ENCODE measurements at regions not wholly inside any gene's neighbourhood (a gene's known extent, or its start where the extent isn't known, plus 50 kb on each side); places are given as distances from the start of the nearest gene placed in this dataset.

DNA sequence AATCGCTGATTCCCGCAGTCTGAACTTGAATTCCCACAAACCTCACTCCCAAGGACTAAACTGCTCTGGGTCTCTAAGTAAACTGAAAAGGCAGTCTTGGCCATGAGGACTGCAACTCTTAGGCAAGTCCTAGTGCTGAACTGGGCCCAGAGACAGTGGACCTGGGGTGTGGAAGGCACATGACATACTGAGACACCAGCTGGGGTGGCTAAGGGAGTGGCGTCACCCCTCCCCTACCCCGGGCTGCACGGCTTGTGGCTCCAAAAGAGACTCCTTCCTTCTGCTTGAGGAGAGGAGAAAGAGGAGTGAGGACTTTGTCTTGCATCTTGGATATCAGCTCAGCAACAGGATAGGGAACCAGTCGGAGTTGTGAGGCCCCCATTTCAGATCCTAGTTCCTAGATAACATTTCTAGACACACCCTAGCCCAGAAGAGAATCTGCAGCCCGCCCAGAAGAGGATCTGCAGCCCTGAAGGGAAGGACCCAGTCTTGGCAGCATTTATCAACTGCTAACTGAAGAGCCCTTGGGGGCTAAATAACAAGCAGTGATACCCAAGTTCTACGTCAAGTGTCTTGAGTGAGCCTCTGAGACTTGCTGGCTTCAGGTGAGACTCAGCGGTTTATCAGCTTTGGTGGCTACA, 110.7 kb upstream of the C3orf80 start:
- Histone ChIP-seq H3K4me3 (ENCODE audit: low read depth, low read length) (no peak overlapping the region), H3K4me1 (no peaks in the 10 kb centered on the region), H3K9me3 (no peaks in the 10 kb centered on the region), H3K27me3 (replicated peaks; ENCODE audit: control insufficient read depth, insufficient read depth, low read length) (no peaks in the 10 kb centered on the region), H3K36me3 (ENCODE audit: control insufficient read depth, insufficient read depth, low read length) (no peaks in the 10 kb centered on the region)
- no peak for DNase-seq
- Mint-ChIP-seq H3K27ac (ENCODE audit: unreplicated experiment) (no peak overlapping the region), H3K27me3 (ENCODE audit: insufficient read depth, unreplicated experiment) (peaks cover 5% of the 10 kb centered on the region), H3K4me3 (ENCODE audit: unreplicated experiment) (no peak overlapping the region), H3K9me3 (ENCODE audit: unreplicated experiment) (no peaks in the 10 kb centered on the region), H3K36me3 (ENCODE audit: insufficient read depth, unreplicated experiment) (no peaks in the 10 kb centered on the region), H3K4me1 (ENCODE audit: low read depth, unreplicated experiment) (no peaks in the 10 kb centered on the region)
- CTCF ChIA-PET = interaction anchor here (0.7 kb wide), 1 partner anchor 22 kb away, joined by 3 read pairs; no protein-coding TSS in a partner anchor
- intact Hi-C loops (cut with micrococcal nuclease; ENCODE audit: unreplicated experiment) = no loop called here
- POLR2A ChIA-PET = no interaction called here
- TF ChIP-seq, protein P1, sequence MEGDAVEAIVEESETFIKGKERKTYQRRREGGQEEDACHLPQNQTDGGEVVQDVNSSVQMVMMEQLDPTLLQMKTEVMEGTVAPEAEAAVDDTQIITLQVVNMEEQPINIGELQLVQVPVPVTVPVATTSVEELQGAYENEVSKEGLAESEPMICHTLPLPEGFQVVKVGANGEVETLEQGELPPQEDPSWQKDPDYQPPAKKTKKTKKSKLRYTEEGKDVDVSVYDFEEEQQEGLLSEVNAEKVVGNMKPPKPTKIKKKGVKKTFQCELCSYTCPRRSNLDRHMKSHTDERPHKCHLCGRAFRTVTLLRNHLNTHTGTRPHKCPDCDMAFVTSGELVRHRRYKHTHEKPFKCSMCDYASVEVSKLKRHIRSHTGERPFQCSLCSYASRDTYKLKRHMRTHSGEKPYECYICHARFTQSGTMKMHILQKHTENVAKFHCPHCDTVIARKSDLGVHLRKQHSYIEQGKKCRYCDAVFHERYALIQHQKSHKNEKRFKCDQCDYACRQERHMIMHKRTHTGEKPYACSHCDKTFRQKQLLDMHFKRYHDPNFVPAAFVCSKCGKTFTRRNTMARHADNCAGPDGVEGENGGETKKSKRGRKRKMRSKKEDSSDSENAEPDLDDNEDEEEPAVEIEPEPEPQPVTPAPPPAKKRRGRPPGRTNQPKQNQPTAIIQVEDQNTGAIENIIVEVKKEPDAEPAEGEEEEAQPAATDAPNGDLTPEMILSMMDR (IDR thresholded peaks at IDR 0.05; ENCODE audit: insufficient read depth in 1 of 2, low read depth in 1 of 2, low read length in 1 of 2, severe bottlenecking in 1 of 2, unreplicated experiment in 1 of 2) = no peak
- no TSS peak for BruUV-seq (replicated peaks)

DNA sequence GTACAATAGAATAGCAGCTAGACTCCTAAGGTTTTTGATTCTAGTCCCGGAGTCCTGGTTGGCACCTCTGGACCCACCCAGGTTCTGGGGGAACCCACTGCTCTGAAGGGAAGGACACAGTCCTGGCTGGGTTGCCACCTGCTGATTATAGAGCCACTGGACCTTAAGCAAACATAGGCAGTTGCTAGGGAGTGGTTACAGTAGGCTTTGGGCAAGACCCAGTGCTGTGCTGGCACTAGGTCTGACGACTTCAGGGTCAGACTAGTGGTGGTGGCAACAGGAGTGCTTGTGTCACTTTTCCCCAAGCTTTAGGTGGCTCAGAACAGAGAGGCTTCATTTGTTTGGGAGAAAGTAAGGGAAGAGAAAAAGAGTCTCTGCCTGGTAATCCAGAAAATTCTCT, 109.8 kb upstream of the C3orf80 start:
- Mint-ChIP-seq H3K4me1 (ENCODE audit: low read depth, unreplicated experiment) (no peaks in the 10 kb centered on the region), H3K4me3 (ENCODE audit: unreplicated experiment) (no peak overlapping the region), H3K27ac (ENCODE audit: unreplicated experiment) (no peak overlapping the region), H3K27me3 (ENCODE audit: insufficient read depth, unreplicated experiment) (peaks cover 5% of the 10 kb centered on the region), H3K36me3 (ENCODE audit: insufficient read depth, unreplicated experiment) (no peaks in the 10 kb centered on the region), H3K9me3 (ENCODE audit: unreplicated experiment) (peaks cover 6% of the 10 kb centered on the region)
- POLR2A ChIA-PET = no interaction called here
- DNase-seq = no peak
- no peaks in the 10 kb centered on the region for H3K4me1 ChIP-seq
- no peaks in the 10 kb centered on the region for H3K36me3 ChIP-seq (ENCODE audit: control insufficient read depth, insufficient read depth, low read length)
- CTCF ChIA-PET = interaction anchor here (0.7 kb wide), 1 partner anchor 21 kb away, joined by 3 read pairs; no protein-coding TSS in a partner anchor
- TF ChIP-seq, protein P1 (IDR thresholded peaks at IDR 0.05; ENCODE audit: insufficient read depth in 1 of 2, low read depth in 1 of 2, low read length in 1 of 2, severe bottlenecking in 1 of 2, unreplicated experiment in 1 of 2) = no peak
- no TSS peak for BruUV-seq (replicated peaks)
- H3K4me3 ChIP-seq (ENCODE audit: low read depth, low read length) = no peak overlapping the region
- no peaks in the 10 kb centered on the region for H3K9me3 ChIP-seq
- H3K27me3 ChIP-seq (replicated peaks; ENCODE audit: control insufficient read depth, insufficient read depth, low read length) = no peaks in the 10 kb centered on the region
- intact Hi-C loops (cut with micrococcal nuclease; ENCODE audit: unreplicated experiment) = no loop called here

DNA sequence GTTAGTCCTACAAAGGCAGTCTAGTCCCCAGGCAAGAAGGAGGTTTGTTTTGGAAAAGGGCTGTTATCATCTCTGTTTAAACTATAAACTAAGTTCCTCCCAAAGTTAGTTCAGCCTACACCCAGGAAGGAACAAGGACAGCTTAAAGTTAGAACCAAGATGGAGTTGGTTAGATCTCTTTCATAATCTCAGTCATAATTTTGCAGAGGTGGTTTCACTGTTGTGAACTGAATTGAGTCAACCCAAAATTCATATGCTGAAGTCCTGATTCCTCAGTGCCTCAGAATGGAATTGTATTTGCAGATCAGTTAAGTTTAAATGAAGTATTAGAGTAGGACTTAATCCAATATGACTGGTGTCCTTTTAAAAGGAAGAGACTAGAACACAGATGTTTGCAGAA, 101.0 kb upstream of the C3orf80 start:
- intact Hi-C loops (cut with micrococcal nuclease; ENCODE audit: unreplicated experiment) = no loop called here
- H3K4me3 Mint-ChIP-seq (ENCODE audit: unreplicated experiment) = no peak overlapping the region
- no peak overlapping the region for H3K27ac Mint-ChIP-seq (ENCODE audit: unreplicated experiment)
- no TSS peak for BruUV-seq (replicated peaks)
- H3K36me3 Mint-ChIP-seq (ENCODE audit: insufficient read depth, unreplicated experiment) = no peaks in the 10 kb centered on the region
- H3K4me1 Mint-ChIP-seq (ENCODE audit: low read depth, unreplicated experiment) = peaks cover 25% of the 10 kb centered on the region
- no peak for DNase-seq
- POLR2A ChIA-PET = no interaction called here
- Histone ChIP-seq H3K4me1 (0 out of 2 replicates have a peak, but pooled peaks cover 7% of the 10 kb centered on the region), H3K36me3 (ENCODE audit: control insufficient read depth, insufficient read depth, low read length) (no peaks in the 10 kb centered on the region), H3K9me3 (no peaks in the 10 kb centered on the region; the same call in 1 of the 2 replicates), H3K4me3 (ENCODE audit: low read depth, low read length) (no peak overlapping the region), H3K27me3 (replicated peaks; ENCODE audit: control insufficient read depth, insufficient read depth, low read length) (no peaks in the 10 kb centered on the region)
- TF ChIP-seq, protein P1 (IDR thresholded peaks at IDR 0.05; ENCODE audit: insufficient read depth in 1 of 2, low read depth in 1 of 2, low read length in 1 of 2, severe bottlenecking in 1 of 2, unreplicated experiment in 1 of 2) = no peak
- CTCF ChIA-PET = no interaction called here
- H3K27me3 Mint-ChIP-seq (ENCODE audit: insufficient read depth, unreplicated experiment) = peaks cover 3% of the 10 kb centered on the region
- peaks cover 11% of the 10 kb centered on the region for H3K9me3 Mint-ChIP-seq (ENCODE audit: unreplicated experiment)
